K562 (cell line): ENCODE measurements at regions not wholly inside any gene's neighbourhood (a gene's known extent, or its start where the extent isn't known, plus 50 kb on each side); places are given as distances from the start of the nearest gene placed in this dataset.

ENCODE experiments used
- ATAC-seq: fragments of 200-7000 bp; cut with Tn5 transposase; 3 replicates; pipeline ENCODE4 v1.9.1; 2020; ENCODE audit warnings: moderate library complexity
- BruUV-seq: library from RNA; stranded (reverse); fragments of 400-500 nt; replicated peaks from 2 replicates; lab custom pipeline; 2021; lab: Mats Ljungman, UMichigan
- CTCF ChIA-PET: fragments of 300-600 bp; formaldehyde crosslinking; extraction: SDS; loops from one replicate; lab custom pipeline; 2021; ENCODE audit warnings: low intra/inter-chr PET ratio; lab: Yijun Ruan, JAX
- POLR2A ChIA-PET: fragments of 300-600, 350-650 bp; sonication (Branson Sonifier 250); formaldehyde crosslinking; extraction: SDS; loops from one replicate; lab custom pipeline; 2021; ENCODE audit warnings: antibody characterized with exemption, inconsistent platforms; lab: Yijun Ruan, JAX
- DNase-seq, 4 experiments: peaks; one replicate each; pipeline versions ENCODE4 v3.0.0 to v3.0.0-alpha.2; 2011 to 2018; ENCODE audit warnings: low spot score in 3 of 4, mixed read lengths in 3 of 4; ENCODE audit errors: extremely low read depth in 1 of 4
- FAIRE-seq: peaks from 2 replicates; lab custom pipeline; 2011; peaks lifted over from hg19 to GRCh38; lab: Jason Lieb, UNC
- H2AFZ ChIP-seq: 2 replicates; pipeline ENCODE4 v1.6.0; 2011; ENCODE audit warnings: low read depth, low read length, control low read depth, inconsistent platforms
- H3K27ac ChIP-seq: fragments of 200-600 bp; 3 replicates; pipeline ENCODE4 v1.8.0; 2011; ENCODE audit warnings: low read depth, mild to moderate bottlenecking, control low read depth, inconsistent platforms, low read length, moderate library complexity, mixed read lengths; ENCODE audit errors: extremely low read depth
- H3K27me3 ChIP-seq, 2 experiments: fragments of 300-600 bp in 1 of 2; 2 replicates in 1 of 2; 3 replicates in 1 of 2; pipeline versions ENCODE4 v1.6.0 to v1.8.0; 2011; ENCODE audit warnings: inconsistent platforms in 2 of 2, low read length in 2 of 2, mild to moderate bottlenecking in 1 of 2, mixed read lengths in 1 of 2, moderate library complexity in 1 of 2; ENCODE audit not compliant: control insufficient read depth in 2 of 2, insufficient read depth in 2 of 2
- H3K36me3 ChIP-seq: fragments of 300-600 bp; 3 replicates; pipeline ENCODE4 v1.8.0; 2011; ENCODE audit warnings: mild to moderate bottlenecking, low read length, inconsistent platforms; ENCODE audit not compliant: control insufficient read depth, insufficient read depth
- H3K4me1 ChIP-seq, 2 experiments: fragments of 200-600 bp in 1 of 2; replicated peaks in 1 of 2; 2 replicates in 1 of 2; 3 replicates in 1 of 2; pipeline versions ENCODE4 v1.5.1 to v1.8.0; 2011; ENCODE audit warnings: inconsistent platforms in 2 of 2, low read length in 2 of 2, mild to moderate bottlenecking in 1 of 2, mixed read lengths in 1 of 2, moderate library complexity in 1 of 2; ENCODE audit not compliant: control insufficient read depth in 2 of 2, insufficient read depth in 2 of 2
- H3K4me2 ChIP-seq: 2 replicates; pipeline ENCODE4 v1.6.1; 2011; ENCODE audit warnings: low read length, control low read depth, inconsistent platforms, mixed read lengths; ENCODE audit not compliant: insufficient read depth
- H3K4me3 ChIP-seq: fragments of 200-600 bp; sonication (generic), shearing (Covaris generic); 2 replicates; pipeline ENCODE4 v1.5.1; 2016; ENCODE audit warnings: control low read depth, inconsistent platforms
- H3K79me2 ChIP-seq: fragments of 200-600 bp; 3 replicates; pipeline ENCODE4 v1.8.0; 2011; ENCODE audit warnings: low read length, inconsistent platforms; ENCODE audit not compliant: control insufficient read depth, insufficient read depth
- H3K9ac ChIP-seq, 2 experiments: 2 replicates each; pipeline versions ENCODE4 v1.6.0 to v1.6.1; 2011; ENCODE audit warnings: low read depth in 2 of 2, low read length in 2 of 2, control low read depth in 1 of 2, inconsistent platforms in 1 of 2, mild to moderate bottlenecking in 1 of 2, mixed read lengths in 1 of 2; ENCODE audit not compliant: insufficient read depth in 1 of 2
- H3K9me1 ChIP-seq: one replicate; pipeline ENCODE4 v1.6.0; 2011; ENCODE audit warnings: inconsistent platforms, mild to moderate bottlenecking, low read length, moderate library complexity; ENCODE audit not compliant: control insufficient read depth, insufficient read depth
- H3K9me3 ChIP-seq: replicated peaks from 2 replicates; pipeline ENCODE4 v1.5.1; 2011; ENCODE audit warnings: low read depth, low read length, inconsistent platforms; ENCODE audit not compliant: control insufficient read depth, insufficient read depth
- H4K20me1 ChIP-seq: replicated peaks from 2 replicates; pipeline ENCODE4 v1.6.1; 2011; ENCODE audit warnings: low read length, inconsistent platforms, mixed read lengths; ENCODE audit not compliant: control insufficient read depth, insufficient read depth
- ARID1B ChIP-seq: fragments of 450-650 bp; IDR thresholded peaks from 2 replicates; pipeline ENCODE4 v1.6.1; 2016; ENCODE audit warnings: antibody characterized with exemption, mild to moderate bottlenecking, inconsistent platforms
- BRD9 ChIP-seq: fragments of 450-650 bp; IDR thresholded peaks from 2 replicates; pipeline ENCODE4 v1.6.1; 2018; ENCODE audit warnings: low read depth; ENCODE audit not compliant: partially characterized antibody
- EP300 ChIP-seq: IDR thresholded peaks from 2 replicates; pipeline ENCODE4 v1.6.1; 2012; ENCODE audit warnings: low read length, improper control_type of control experiment
- ESRRA ChIP-seq: fragments of 450-650 bp; IDR thresholded peaks from 2 replicates; pipeline ENCODE4 v1.6.1; 2014; ENCODE audit warnings: low read depth, mild to moderate bottlenecking, moderate library complexity, borderline replicate concordance
- IRF9 ChIP-seq: fragments of 450-650 bp; IDR thresholded peaks from 2 replicates; pipeline ENCODE4 v1.6.1; 2016; ENCODE audit warnings: missing biosample characterization, missing genetic modification characterization
- JUN ChIP-seq, 2 experiments: sonication (generic) in 1 of 2; formaldehyde crosslinking in 1 of 2; IDR thresholded peaks; 2 replicates each; pipeline versions ENCODE4 v1.6.1 to v1.8.0; 2012 to 2022; ENCODE audit warnings: borderline replicate concordance in 2 of 2, mild to moderate bottlenecking in 2 of 2, improper control_type of control experiment in 1 of 2, low read depth in 1 of 2, low read length in 1 of 2, missing genetic modification reagents in 1 of 2
- MAFF ChIP-seq: IDR thresholded peaks from 2 replicates; pipeline ENCODE4 v1.6.1; 2012; ENCODE audit warnings: low read length, improper control_type of control experiment
- TEAD1 ChIP-seq, 2 experiments: fragments of 450-650 bp in 1 of 2; sonication (generic) in 1 of 2; formaldehyde crosslinking; IDR thresholded peaks; 2 replicates each; pipeline versions ENCODE4 v1.4.0 to v1.8.0; 2020 to 2022; ENCODE audit warnings: mild to moderate bottlenecking in 2 of 2, missing genetic modification reagents in 1 of 2
- ZNF134 ChIP-seq: fragments of 250-450 bp; sonication (Bioruptor Pico); conservative IDR thresholded peaks from 2 replicates; pipeline ENCODE4 v1.4.0; 2020
- ZNF644 ChIP-seq: fragments of 200-800 bp; sonication (Bioruptor generic); IDR thresholded peaks from 2 replicates; pipeline ENCODE4 v1.6.1; 2016; ENCODE audit warnings: low read depth, missing genetic modification characterization, missing compliant biosample characterization
- WGBS: fragments of 100-300 bp; shearing (Covaris generic); methylation state at CpG from one replicate; pipeline ENCODE4 v1.1.6; 2016; ENCODE audit warnings: low coverage, mixed read lengths; ENCODE audit not compliant: insufficient coverage; ENCODE audit errors: missing lambda C conversion rate; 5-methylcytosine and 5-hydroxymethylcytosine counted together
- in situ Hi-C: fragments of 300-500 bp; cut with MboI; formaldehyde crosslinking; loops from 4 replicates; pipeline ENCODE4 v1.15.0; 2018; ENCODE audit warnings: inconsistent platforms, mixed read lengths
- intact Hi-C: fragments of 100-400 bp; cut with micrococcal nuclease; formaldehyde crosslinking; loops from 2 replicates; pipeline ENCODE4 v1.14.2; 2022
- TF ChIP-seq, protein P1 (sequence below): fragments of 450-650 bp; formaldehyde crosslinking; IDR thresholded peaks from 2 replicates; pipeline ENCODE4 v1.4.0; 2020; ENCODE audit warnings: mild to moderate bottlenecking
- TF ChIP-seq, protein P2 (sequence below): fragments of 450-650 bp; IDR thresholded peaks from 2 replicates; pipeline ENCODE4 v1.6.1; 2017; ENCODE audit warnings: mild to moderate bottlenecking, moderate library complexity
- TF ChIP-seq, protein P3 (sequence below): fragments of 250-450 bp; sonication (Bioruptor Pico); IDR thresholded peaks from 2 replicates; pipeline ENCODE4 v1.5.0; 2021

DNA sequence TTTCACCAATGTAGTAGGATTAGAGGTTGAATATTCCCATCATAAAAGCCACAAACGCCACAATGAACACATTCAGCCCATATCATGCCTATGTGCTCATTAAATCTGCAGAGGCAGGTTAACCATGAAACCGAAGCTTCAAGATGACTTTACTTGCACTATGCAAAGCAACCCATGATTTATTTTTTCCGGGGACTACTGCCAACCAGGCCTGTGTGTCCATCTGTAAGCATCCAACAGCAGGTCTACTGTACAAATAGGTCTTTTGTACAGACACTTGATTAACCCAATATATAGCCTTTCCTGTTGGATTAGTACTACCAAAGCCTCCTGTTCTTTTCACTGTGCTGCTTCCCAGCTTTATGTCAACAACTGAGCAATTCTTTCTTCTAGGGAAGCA, 104.9 kb upstream of the CDH10 start:
- ATAC-seq (no peak), DNase-seq (no peak), FAIRE-seq (no peak)
- Histone ChIP-seq H3K27ac (no peak overlapping the region), H3K27me3 (no peaks in the 10 kb centered on the region), H3K4me3 (no peak overlapping the region), H2AFZ (no peak overlapping the region), H4K20me1 (no peaks in the 10 kb centered on the region), H3K79me2 (no peaks in the 10 kb centered on the region), H3K9me3 (no peaks in the 10 kb centered on the region), H3K9ac (no peak overlapping the region), H3K9me1 (no peaks in the 10 kb centered on the region), H3K4me2 (no peak overlapping the region), H3K36me3 (no peaks in the 10 kb centered on the region), H3K4me1 (no peaks in the 10 kb centered on the region)
- 0% methylated on average over 3 of the region's 3 CpGs for WGBS
- in situ Hi-C loops: no loop called here
- intact Hi-C loops: no loop called here
- ChIA-PET CTCF (no interaction called here), POLR2A (no interaction called here)
- TF ChIP-seq, protein P1, sequence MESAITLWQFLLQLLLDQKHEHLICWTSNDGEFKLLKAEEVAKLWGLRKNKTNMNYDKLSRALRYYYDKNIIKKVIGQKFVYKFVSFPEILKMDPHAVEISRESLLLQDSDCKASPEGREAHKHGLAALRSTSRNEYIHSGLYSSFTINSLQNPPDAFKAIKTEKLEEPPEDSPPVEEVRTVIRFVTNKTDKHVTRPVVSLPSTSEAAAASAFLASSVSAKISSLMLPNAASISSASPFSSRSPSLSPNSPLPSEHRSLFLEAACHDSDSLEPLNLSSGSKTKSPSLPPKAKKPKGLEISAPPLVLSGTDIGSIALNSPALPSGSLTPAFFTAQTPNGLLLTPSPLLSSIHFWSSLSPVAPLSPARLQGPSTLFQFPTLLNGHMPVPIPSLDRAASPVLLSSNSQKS (CRISPR knock-in tag): no peak
- TF ChIP-seq BRD9: no peak
- no peak for TF ChIP-seq EP300
- TF ChIP-seq ARID1B: no peak
- TF ChIP-seq ESRRA: no peak
- TF ChIP-seq ZNF644 (tag): no peak
- BruUV-seq: no TSS peak

DNA sequence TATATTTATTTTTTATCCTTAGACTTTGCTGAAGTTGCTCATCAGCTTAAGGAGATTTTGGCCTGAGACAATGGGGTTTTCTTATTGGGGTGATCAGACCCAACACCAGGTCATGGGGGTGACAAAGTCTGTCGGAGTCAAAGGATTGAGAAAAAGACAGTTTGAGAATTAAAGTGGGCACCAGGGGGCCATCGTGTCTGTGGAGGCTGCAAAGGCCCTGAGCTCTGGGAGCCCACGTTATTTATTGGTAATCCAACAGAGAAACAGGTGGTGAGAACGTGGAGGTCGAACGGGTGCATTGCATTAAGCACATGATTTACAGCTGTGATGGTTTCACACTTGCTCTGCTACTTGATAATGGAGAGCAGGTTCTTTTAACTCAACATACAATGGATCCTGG, 102.5 kb upstream of the CDH10 start:
- Histone ChIP-seq H3K9ac (no peak overlapping the region), H3K9me3 (no peaks in the 10 kb centered on the region), H2AFZ (no peak overlapping the region), H3K27me3 (no peaks in the 10 kb centered on the region), H3K4me3 (no peak overlapping the region), H3K9me1 (no peaks in the 10 kb centered on the region), H3K27ac (no peak overlapping the region), H3K4me1 (no peaks in the 10 kb centered on the region), H4K20me1 (no peaks in the 10 kb centered on the region), H3K36me3 (no peaks in the 10 kb centered on the region), H3K4me2 (no peak overlapping the region), H3K79me2 (no peaks in the 10 kb centered on the region)
- in situ Hi-C loops (no loop called here), intact Hi-C loops (no loop called here)
- TF ChIP-seq, protein P2, sequence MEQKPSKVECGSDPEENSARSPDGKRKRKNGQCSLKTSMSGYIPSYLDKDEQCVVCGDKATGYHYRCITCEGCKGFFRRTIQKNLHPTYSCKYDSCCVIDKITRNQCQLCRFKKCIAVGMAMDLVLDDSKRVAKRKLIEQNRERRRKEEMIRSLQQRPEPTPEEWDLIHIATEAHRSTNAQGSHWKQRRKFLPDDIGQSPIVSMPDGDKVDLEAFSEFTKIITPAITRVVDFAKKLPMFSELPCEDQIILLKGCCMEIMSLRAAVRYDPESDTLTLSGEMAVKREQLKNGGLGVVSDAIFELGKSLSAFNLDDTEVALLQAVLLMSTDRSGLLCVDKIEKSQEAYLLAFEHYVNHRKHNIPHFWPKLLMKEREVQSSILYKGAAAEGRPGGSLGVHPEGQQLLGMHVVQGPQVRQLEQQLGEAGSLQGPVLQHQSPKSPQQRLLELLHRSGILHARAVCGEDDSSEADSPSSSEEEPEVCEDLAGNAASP: no peak
- TF ChIP-seq, protein P3, sequence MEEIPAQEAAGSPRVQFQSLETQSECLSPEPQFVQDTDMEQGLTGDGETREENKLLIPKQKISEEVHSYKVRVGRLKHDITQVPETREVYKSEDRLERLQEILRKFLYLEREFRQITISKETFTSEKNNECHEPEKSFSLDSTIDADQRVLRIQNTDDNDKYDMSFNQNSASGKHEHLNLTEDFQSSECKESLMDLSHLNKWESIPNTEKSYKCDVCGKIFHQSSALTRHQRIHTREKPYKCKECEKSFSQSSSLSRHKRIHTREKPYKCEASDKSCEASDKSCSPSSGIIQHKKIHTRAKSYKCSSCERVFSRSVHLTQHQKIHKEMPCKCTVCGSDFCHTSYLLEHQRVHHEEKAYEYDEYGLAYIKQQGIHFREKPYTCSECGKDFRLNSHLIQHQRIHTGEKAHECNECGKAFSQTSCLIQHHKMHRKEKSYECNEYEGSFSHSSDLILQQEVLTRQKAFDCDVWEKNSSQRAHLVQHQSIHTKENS (CRISPR knock-in tag): no peak
- TF ChIP-seq ZNF134 (CRISPR knock-in tag) (no peak), JUN (IDR thresholded peaks at IDR 0.05; ENCODE audit: borderline replicate concordance, low read depth, low read length) (no peak), JUN (CRISPR knock-in tag; IDR thresholded peaks at IDR 0.05; ENCODE audit: borderline replicate concordance) (no peak), TEAD1 (CRISPR knock-in tag; IDR thresholded peaks at IDR 0.05) (no peak), IRF9 (no peak), MAFF (no peak)
- no TSS peak for BruUV-seq
- ATAC-seq (no peak), DNase-seq (no peak), FAIRE-seq (no peak)
- CTCF ChIA-PET: no interaction called here
- POLR2A ChIA-PET: no interaction called here
- WGBS: 2% methylated on average over 6 of the region's 6 CpGs
